ENCODE measurements at regions not wholly inside any gene's neighbourhood (a gene's known extent, or its start where the extent isn't known, plus 50 kb on each side); places are given as distances from the start of the nearest gene placed in this dataset.

- Histone ChIP-seq H3K36me3 (ENCODE audit: control insufficient read depth in 2 of 2, extremely low read depth in 1 of 2, insufficient read depth in 2 of 2, low read length in 2 of 2) (no peaks in the 10 kb centered on the region), H3K79me2 (ENCODE audit: control insufficient read depth, insufficient read depth, low read length) (no peaks in the 10 kb centered on the region), H4K20me1 (replicated peaks; ENCODE audit: control insufficient read depth, extremely low read depth, insufficient read depth, low read length) (no peaks in the 10 kb centered on the region), H3K9ac (replicated peaks; ENCODE audit: extremely low read depth, insufficient read depth, low read length) (no peak overlapping the region), H3K27ac (ENCODE audit: insufficient read depth, low read depth, low read length) (no peak overlapping the region), H3K9me3 (replicated peaks; ENCODE audit: control insufficient read depth, insufficient read depth, low read length) (no peaks in the 10 kb centered on the region), H3K27me3 (ENCODE audit: control insufficient read depth in 2 of 2, insufficient read depth in 2 of 2, low read length in 2 of 2) (no peaks in the 10 kb centered on the region), H3K4me2 (ENCODE audit: insufficient read depth, low read length) (no peak overlapping the region), H3K4me1 (ENCODE audit: control insufficient read depth, extremely low read depth, insufficient read depth, low read length) (no peaks in the 10 kb centered on the region), H3K4me3 (replicated peaks in 1 of 3; ENCODE audit: insufficient read depth in 1 of 3, low read depth in 1 of 3, low read length in 3 of 3) (no peak overlapping the region), H3K9me1 (replicated peaks; ENCODE audit: control insufficient read depth, extremely low read depth, insufficient read depth, low read length) (no peaks in the 10 kb centered on the region), H2AFZ (ENCODE audit: low read depth, low read length) (no peak overlapping the region)
- dilution Hi-C loops (cut with MboI; ENCODE audit: extremely low pct_ligation_motif_present, low sequenced_read_pairs), result no loop called here
- FAIRE-seq (no peak), DNase-seq (ENCODE audit: low read depth, low spot score) (no peak)
- TF ChIP-seq FOS (IDR thresholded peaks at IDR 0.05; ENCODE audit: borderline replicate concordance, insufficient read depth, low read length), result no peak
- no peak for TF ChIP-seq JUN (IDR thresholded peaks at IDR 0.05; ENCODE audit: borderline replicate concordance, insufficient read depth, insufficient read length, low read depth)
- no peak for TF ChIP-seq EZH2 (IDR thresholded peaks at IDR 0.05; ENCODE audit: borderline replicate concordance, low read depth, low read length, severe bottlenecking)
- TF ChIP-seq POLR2AphosphoS5 (IDR thresholded peaks at IDR 0.05; ENCODE audit: insufficient read depth, low read depth, low read length), result no peak
- no peak for TF ChIP-seq MAX (IDR thresholded peaks at IDR 0.05; ENCODE audit: insufficient read depth, insufficient read length)
- TF ChIP-seq POLR2A (IDR thresholded peaks at IDR 0.05; ENCODE audit: low read depth, low read length), result no peak
- no peak for TF ChIP-seq CTCF (IDR thresholded peaks at IDR 0.05; ENCODE audit: extremely low read depth in 1 of 2, insufficient read depth in 1 of 2, low read depth in 1 of 2, low read length in 2 of 2)
- no peak for TF ChIP-seq MYC (IDR thresholded peaks at IDR 0.05; ENCODE audit: low read depth, low read length)
- TF ChIP-seq GATA2 (IDR thresholded peaks at IDR 0.05; ENCODE audit: insufficient read depth, insufficient read length, low read depth, low read length), result no peak
- CTCF ChIA-PET, result no interaction called here
- POLR2A ChIA-PET, result no interaction called here
- intact Hi-C loops (cut with micrococcal nuclease), result no loop called here
- no TSS peak for BruUV-seq (replicated peaks)
Observed at GRCh38 chr1:38365242-38365641, 318.6 kb upstream of the POU3F1 start.
